HepG2 (cell line): ENCODE measurements at regions not wholly inside any gene's neighbourhood (a gene's known extent, or its start where the extent isn't known, plus 50 kb on each side); places are given as distances from the start of the nearest gene placed in this dataset.

Source experiments
- ATAC-seq: fragments of 200-7000 bp; cut with Tn5 transposase; 3 replicates; pipeline ENCODE4 v1.9.1; 2020; ENCODE audit warnings: mild to moderate bottlenecking, moderate library complexity
- BruUV-seq: library from RNA; stranded (reverse); fragments of 400-500 nt; replicated peaks from 2 replicates; lab custom pipeline; 2021; lab: Mats Ljungman, UMichigan
- CTCF ChIA-PET: fragments of 300-600 bp; formaldehyde crosslinking; extraction: SDS; loops from one replicate; lab custom pipeline; 2021; ENCODE audit warnings: low total read pairs, inconsistent platforms, low intra/inter-chr PET ratio; lab: Yijun Ruan, JAX
- POLR2A ChIA-PET: fragments of 350-600 bp; sonication (Branson Sonifier 250); formaldehyde crosslinking; loops from one replicate; lab custom pipeline; 2020; ENCODE audit warnings: antibody characterized with exemption, inconsistent platforms; lab: Yijun Ruan, JAX
- DNase-seq: peaks from one replicate; pipeline ENCODE4 v3.0.0-alpha.2; 2015; ENCODE audit warnings: low spot score
- FAIRE-seq: peaks from 3 replicates; lab custom pipeline; 2011; peaks lifted over from hg19 to GRCh38; lab: Jason Lieb, UNC
- H2AFZ ChIP-seq: one replicate; pipeline ENCODE4 v1.6.1; 2011; ENCODE audit warnings: low read length, inconsistent platforms
- H3K27ac ChIP-seq: fragments of 300-600 bp; 3 replicates; pipeline ENCODE4 v1.8.0; 2011; ENCODE audit warnings: mixed run types, mild to moderate bottlenecking, mixed read lengths, low read length, inconsistent platforms; ENCODE audit not compliant: insufficient read depth; ENCODE audit errors: extremely low read length
- H3K27me3 ChIP-seq, 2 experiments: fragments of 200-600 bp in 1 of 2; 2 replicates in 1 of 2; 3 replicates in 1 of 2; pipeline versions ENCODE4 v1.6.0 to v1.8.0; 2011; ENCODE audit warnings: low read length in 2 of 2, mild to moderate bottlenecking in 2 of 2, moderate library complexity in 2 of 2, inconsistent platforms in 1 of 2; ENCODE audit not compliant: insufficient read depth in 2 of 2, control insufficient read depth in 1 of 2
- H3K36me3 ChIP-seq, 2 experiments: fragments of 200-600 bp in 1 of 2; replicated peaks in 1 of 2; 2 replicates in 1 of 2; 3 replicates in 1 of 2; pipeline versions ENCODE4 v1.5.1 to v1.8.0; 2011; ENCODE audit warnings: low read length in 2 of 2, inconsistent platforms in 1 of 2; ENCODE audit not compliant: insufficient read depth in 2 of 2, control insufficient read depth in 1 of 2
- H3K4me1 ChIP-seq: 2 replicates; pipeline ENCODE4 v1.5.1; 2012; ENCODE audit warnings: low read length, inconsistent platforms; ENCODE audit not compliant: insufficient read depth
- H3K4me2 ChIP-seq: 2 replicates; pipeline ENCODE4 v1.6.0; 2011; ENCODE audit warnings: low read depth, low read length, inconsistent platforms
- H3K4me3 ChIP-seq, 3 experiments: fragments of 200-600 bp in 1 of 3; sonication (generic), shearing (Covaris generic) in 1 of 3; replicated peaks in 1 of 3; 2 replicates each; pipeline ENCODE4 v1.5.1; 2011 to 2016; ENCODE audit warnings: low read length in 3 of 3, inconsistent platforms in 2 of 3, low read depth in 2 of 3, mild to moderate bottlenecking in 2 of 3, control low read depth in 1 of 3, mixed read lengths in 1 of 3; ENCODE audit not compliant: insufficient read depth in 1 of 3
- H3K79me2 ChIP-seq: one replicate; pipeline ENCODE4 v1.6.1; 2011; ENCODE audit warnings: low read length, inconsistent platforms; ENCODE audit not compliant: insufficient read depth
- H3K9ac ChIP-seq: 2 replicates; pipeline ENCODE4 v1.6.0; 2011; ENCODE audit warnings: mild to moderate bottlenecking, low read depth, low read length, inconsistent platforms; ENCODE audit not compliant: insufficient read depth
- H3K9me3 ChIP-seq: 2 replicates; pipeline ENCODE4 v1.5.1; 2012; ENCODE audit warnings: mild to moderate bottlenecking, low read length
- H4K20me1 ChIP-seq: 2 replicates; pipeline ENCODE4 v1.6.0; 2011; ENCODE audit warnings: inconsistent platforms, mild to moderate bottlenecking, low read length, moderate library complexity; ENCODE audit not compliant: insufficient read depth
- ASH2L ChIP-seq: fragments of 300-600, 200-600 bp; sonication (generic); IDR thresholded peaks from 2 replicates; pipeline ENCODE4 v1.7.0; 2017; ENCODE audit warnings: low read depth, mild to moderate bottlenecking, moderate library complexity, mixed read lengths, low read length; ENCODE audit not compliant: insufficient read length
- BCL3 ChIP-seq: sonication (generic); formaldehyde crosslinking; IDR thresholded peaks from 2 replicates; pipeline ENCODE4 v1.5.1; 2020; ENCODE audit warnings: mild to moderate bottlenecking, missing genetic modification reagents, moderate library complexity
- ERF ChIP-seq: IDR thresholded peaks from 2 replicates; pipeline ENCODE4 v1.6.1; 2018; ENCODE audit warnings: missing biosample characterization, missing genetic modification reagents
- HIVEP1 ChIP-seq: sonication (generic); formaldehyde crosslinking; IDR thresholded peaks from 2 replicates; pipeline ENCODE4 v1.4.0; 2020; ENCODE audit warnings: mild to moderate bottlenecking, missing genetic modification reagents
- JUN ChIP-seq: sonication (generic); formaldehyde crosslinking; IDR thresholded peaks from 2 replicates; pipeline ENCODE4 v1.4.0; 2020; ENCODE audit warnings: mild to moderate bottlenecking, missing genetic modification reagents
- KLF16 ChIP-seq, 2 experiments: sonication (generic) in 1 of 2; formaldehyde crosslinking in 1 of 2; IDR thresholded peaks; 2 replicates each; pipeline versions ENCODE4 v1.6.1 to v1.8.0; 2016 to 2023; ENCODE audit warnings: missing genetic modification reagents in 2 of 2, missing compliant biosample characterization in 1 of 2
- RXRB ChIP-seq: IDR thresholded peaks from 2 replicates; pipeline ENCODE4 v1.6.1; 2016; ENCODE audit warnings: borderline replicate concordance, missing genetic modification reagents, missing compliant biosample characterization
- ZNF10 ChIP-seq: sonication (generic); formaldehyde crosslinking; IDR thresholded peaks from 2 replicates; pipeline ENCODE4 v1.4.0; 2020; ENCODE audit warnings: mild to moderate bottlenecking, low read depth, missing genetic modification reagents, borderline replicate concordance
- ZNF121 ChIP-seq: sonication (generic); formaldehyde crosslinking; IDR thresholded peaks from 2 replicates; pipeline ENCODE4 v1.5.0; 2020; ENCODE audit warnings: mild to moderate bottlenecking, missing genetic modification reagents
- ZNF180 ChIP-seq: sonication (generic); formaldehyde crosslinking; IDR thresholded peaks from 2 replicates; pipeline ENCODE4 v1.4.0; 2020; ENCODE audit warnings: low read depth, missing genetic modification reagents, borderline replicate concordance
- ZNF512B ChIP-seq: sonication (generic); formaldehyde crosslinking; IDR thresholded peaks from 2 replicates; pipeline ENCODE4 v1.5.1; 2020; ENCODE audit warnings: missing genetic modification reagents, mild to moderate bottlenecking, borderline replicate concordance
- ZNF576 ChIP-seq: sonication (generic); formaldehyde crosslinking; IDR thresholded peaks from 2 replicates; pipeline ENCODE4 v1.4.0; 2020; ENCODE audit warnings: mild to moderate bottlenecking, missing genetic modification reagents
- ZNF678 ChIP-seq: sonication (generic); formaldehyde crosslinking; IDR thresholded peaks from 2 replicates; pipeline ENCODE4 v1.4.0; 2020; ENCODE audit warnings: mild to moderate bottlenecking, missing genetic modification reagents
- WGBS: methylation state at CpG from one replicate; pipeline ENCODE4 v1.1.6; 2017; ENCODE audit warnings: low lambda C conversion rate; 5-methylcytosine and 5-hydroxymethylcytosine counted together
- in situ Hi-C: cut with HindIII; loops from 2 replicates; pipeline ENCODE4 v1.10.0; 2017; ENCODE audit warnings: low pct_unique_long_range_greater_than_20kb; ENCODE audit not compliant: extremely low pct_ligation_motif_present
- intact Hi-C: fragments of 100-400 bp; cut with micrococcal nuclease; formaldehyde crosslinking; loops from one replicate; pipeline ENCODE4 v1.10.0; 2022; ENCODE audit not compliant: unreplicated experiment

GRCh38 chr6:37558168-37558567 is 58.5 kb upstream of the CCDC167 start:
- FAIRE-seq (no peak), DNase-seq (no peak), ATAC-seq (no peak)
- no peaks in the 10 kb centered on the region for H3K9me3 ChIP-seq
- no peaks in the 10 kb centered on the region for H3K4me1 ChIP-seq
- intact Hi-C loops: no loop called here
- WGBS: 47% methylated on average over 5 of the region's 5 CpGs
- H3K27ac ChIP-seq: no peak overlapping the region
- H3K4me2 ChIP-seq: no peak overlapping the region
- no peaks in the 10 kb centered on the region for H4K20me1 ChIP-seq
- no peak overlapping the region for H3K9ac ChIP-seq
- CTCF ChIA-PET: no interaction called here
- no peaks in the 10 kb centered on the region for H3K79me2 ChIP-seq
- no peak overlapping the region for H3K4me3 ChIP-seq
- no peaks in the 10 kb centered on the region for H3K36me3 ChIP-seq
- no peak overlapping the region for H2AFZ ChIP-seq
- H3K27me3 ChIP-seq: peaks cover 17 to 83% of the 10 kb centered on the region in 2 experiments; a peak in 4 of 5 replicates
- POLR2A ChIA-PET: no interaction called here
- in situ Hi-C loops: no loop called here
- no peak for TF ChIP-seq RXRB
- TF ChIP-seq BCL3: no peak
- no peak for TF ChIP-seq HIVEP1 (CRISPR knock-in tag)
- no peak for TF ChIP-seq KLF16 (CRISPR knock-in tag; IDR thresholded peaks at IDR 0.05)
- no peak for TF ChIP-seq ZNF678 (CRISPR knock-in tag)
- BruUV-seq: no TSS peak

- ATAC-seq (peak; percentile 10; the same call in 2 of the 3 replicates), FAIRE-seq (no peak), DNase-seq (no peak)
- no peak overlapping the region for H3K4me3 ChIP-seq
- H3K36me3 ChIP-seq: no peaks in the 10 kb centered on the region
- no peak overlapping the region for H3K4me2 ChIP-seq
- ChIA-PET CTCF (no interaction called here), POLR2A (no interaction called here)
- no peak overlapping the region for H3K27ac ChIP-seq
- no peak overlapping the region for H3K9ac ChIP-seq
- WGBS: 7% methylated on average over 8 of the region's 8 CpGs
- H3K9me3 ChIP-seq: no peaks in the 10 kb centered on the region
- H3K27me3 ChIP-seq: peaks cover 17 to 87% of the 10 kb centered on the region in 2 experiments; a peak in 4 of 5 replicates
- H3K79me2 ChIP-seq: no peaks in the 10 kb centered on the region
- no TSS peak for BruUV-seq
- in situ Hi-C loops (no loop called here), intact Hi-C loops (no loop called here)
- no peaks in the 10 kb centered on the region for H3K4me1 ChIP-seq
- no peak overlapping the region for H2AFZ ChIP-seq
- H4K20me1 ChIP-seq: no peaks in the 10 kb centered on the region
- no peak for TF ChIP-seq ASH2L
- TF ChIP-seq ZNF10: no peak
- no peak for TF ChIP-seq ZNF576
- no peak for TF ChIP-seq ZNF121
- TF ChIP-seq ZNF512B: no peak
- TF ChIP-seq ZNF180 (CRISPR knock-in tag): no peak
- TF ChIP-seq JUN (CRISPR knock-in tag): no peak
- TF ChIP-seq ERF (CRISPR knock-in tag): no peak
Measured at GRCh38 chr6:37557645-37558114, 58.0 kb upstream of the CCDC167 start.
